DND-41 (cell line): ENCODE measurements at regions not wholly inside any gene's neighbourhood (a gene's known extent, or its start where the extent isn't known, plus 50 kb on each side); places are given as distances from the start of the nearest gene placed in this dataset.
"Not testable (repeated sequence)": the region's sequence is repeated elsewhere in the genome, so short reads cannot be mapped to it uniquely, and the experiment has no call there.

Experiments used
- ATAC-seq: fragments of 200-7000 bp; cut with Tn5 transposase; 3 replicates; pipeline ENCODE4 v1.9.1; 2021; ENCODE audit warnings: low read depth; ENCODE audit not compliant: insufficient read depth
- DNase-seq: peaks from one replicate; pipeline ENCODE4 v3.0.0-alpha.2; 2020
- H2AFZ ChIP-seq: 2 replicates; pipeline ENCODE4 v1.6.0; 2012; ENCODE audit warnings: low read depth, low read length
- H3K27ac ChIP-seq: 2 replicates; pipeline ENCODE4 v1.5.1; 2012; ENCODE audit warnings: low read length, inconsistent platforms
- H3K27me3 ChIP-seq: fragments of 200-600 bp; sonication (generic); 2 replicates; pipeline ENCODE4 v1.6.0; 2012; ENCODE audit warnings: low read length, mild to moderate bottlenecking, inconsistent platforms; ENCODE audit not compliant: insufficient read depth, poor library complexity
- H3K36me3 ChIP-seq: 2 replicates; pipeline ENCODE4 v1.5.1; 2012; ENCODE audit warnings: low read length, inconsistent platforms; ENCODE audit not compliant: insufficient read depth
- H3K4me1 ChIP-seq: 2 replicates; pipeline ENCODE4 v1.5.1; 2012; ENCODE audit warnings: mild to moderate bottlenecking, low read length; ENCODE audit not compliant: insufficient read depth
- H3K4me2 ChIP-seq: 2 replicates; pipeline ENCODE4 v1.6.0; 2012; ENCODE audit warnings: mild to moderate bottlenecking, moderate library complexity, low read length, inconsistent platforms; ENCODE audit not compliant: insufficient read depth
- H3K4me3 ChIP-seq, 2 experiments: fragments of 200-600 bp in 1 of 2; shearing (Covaris generic) in 1 of 2; 2 replicates each; pipeline ENCODE4 v1.5.1; 2012 to 2016; ENCODE audit warnings: inconsistent platforms in 2 of 2, low read length in 2 of 2, mild to moderate bottlenecking in 2 of 2, low read depth in 1 of 2, moderate library complexity in 1 of 2
- H3K79me2 ChIP-seq: 2 replicates; pipeline ENCODE4 v1.6.0; 2012; ENCODE audit warnings: low read length, inconsistent platforms; ENCODE audit not compliant: insufficient read depth
- H3K9ac ChIP-seq: 2 replicates; pipeline ENCODE4 v1.6.0; 2012; ENCODE audit warnings: low read depth, mild to moderate bottlenecking, inconsistent platforms, low read length, moderate library complexity
- H3K9me3 ChIP-seq: 2 replicates; pipeline ENCODE4 v1.5.1; 2012; ENCODE audit warnings: low read length, moderate library complexity, mild to moderate bottlenecking, inconsistent platforms; ENCODE audit not compliant: insufficient read depth, severe bottlenecking
- H4K20me1 ChIP-seq: 2 replicates; pipeline ENCODE4 v1.6.0; 2012; ENCODE audit warnings: low read length; ENCODE audit not compliant: insufficient read depth
- CTCF ChIP-seq: IDR thresholded peaks from 2 replicates; pipeline ENCODE4 v1.5.1; 2012; ENCODE audit warnings: borderline replicate concordance, low read length, moderate library complexity, mild to moderate bottlenecking; ENCODE audit not compliant: poor library complexity, severe bottlenecking; ENCODE audit errors: extremely low read depth
- EZH2 ChIP-seq: IDR thresholded peaks from 3 replicates; pipeline ENCODE4 v1.6.1; 2012; ENCODE audit warnings: borderline replicate concordance, low read depth, mild to moderate bottlenecking, moderate library complexity, low read length, inconsistent platforms; ENCODE audit not compliant: severe bottlenecking

DNA sequence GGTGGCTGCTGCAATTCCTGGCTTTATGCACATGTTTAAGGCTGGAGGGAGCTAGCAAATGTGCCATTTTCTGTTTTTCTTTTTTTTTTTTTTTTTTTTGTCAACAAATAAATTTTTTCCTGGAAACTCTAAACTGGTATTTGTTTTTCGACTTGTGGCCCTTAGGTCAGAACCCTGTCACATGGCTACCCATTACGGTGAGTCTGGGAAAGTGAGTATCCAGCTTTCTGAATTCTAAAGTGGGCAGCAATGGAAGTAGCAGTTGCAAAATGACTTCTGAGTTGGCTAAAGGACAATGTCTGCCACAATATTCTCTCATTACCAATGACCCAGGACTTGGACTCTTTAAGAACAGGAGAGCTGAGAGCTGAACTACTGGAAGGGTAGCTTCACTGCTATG is 225.1 kb upstream of the CENPE start:
- H3K4me2 ChIP-seq, result no peak overlapping the region
- TF ChIP-seq EZH2, result no peak
- no peak for TF ChIP-seq CTCF
- no peaks in the 10 kb centered on the region for H3K4me1 ChIP-seq
- H2AFZ ChIP-seq, result no peak overlapping the region
- no peaks in the 10 kb centered on the region for H4K20me1 ChIP-seq
- H3K79me2 ChIP-seq, result no peaks in the 10 kb centered on the region
- H3K27me3 ChIP-seq, result no peaks in the 10 kb centered on the region
- no peak overlapping the region for H3K9ac ChIP-seq
- H3K4me3 ChIP-seq, result no peak overlapping the region
- no peaks in the 10 kb centered on the region for H3K9me3 ChIP-seq
- ATAC-seq, result no peak
- no peak for DNase-seq
- no peaks in the 10 kb centered on the region for H3K36me3 ChIP-seq
- H3K27ac ChIP-seq, result no peak overlapping the region

DNA sequence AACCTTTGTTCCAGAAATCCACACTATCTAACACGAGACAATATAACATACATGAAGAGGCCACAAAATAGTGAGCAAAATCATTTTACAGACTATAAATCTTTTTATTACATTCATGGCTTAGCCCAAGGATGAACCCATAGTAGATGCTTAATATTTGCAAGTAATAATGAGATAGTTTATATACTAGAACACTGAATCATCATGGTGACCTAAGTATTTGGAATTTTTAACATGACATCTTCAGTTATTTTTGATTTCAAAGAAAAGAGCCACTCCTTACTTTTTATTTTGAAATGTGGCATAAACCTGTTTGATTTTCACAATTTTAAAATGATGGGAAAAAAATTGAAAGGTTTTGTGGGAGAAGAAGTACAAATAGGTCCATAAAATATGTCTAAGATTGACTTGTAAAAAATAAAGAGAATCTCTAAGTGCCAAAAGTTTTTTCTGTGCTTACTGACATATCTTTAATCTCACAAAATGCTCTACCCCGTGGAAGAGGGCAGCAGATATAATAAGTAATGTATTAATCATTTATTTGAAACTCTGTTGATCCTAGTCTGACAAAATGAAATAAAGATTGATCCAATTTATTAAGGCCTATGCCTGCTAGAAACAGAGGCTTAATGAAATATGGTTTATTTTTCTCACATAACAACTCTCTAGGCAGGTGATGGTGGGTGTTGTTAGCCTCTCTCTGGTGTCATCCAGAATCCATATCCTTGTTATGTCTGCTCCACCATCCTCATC is 224.5 kb upstream of the CENPE start:
- no peak for DNase-seq
- no peaks in the 10 kb centered on the region for H3K4me1 ChIP-seq
- H3K9ac ChIP-seq, result no peak overlapping the region
- H3K27ac ChIP-seq, result no peak overlapping the region
- H3K36me3 ChIP-seq, result no peaks in the 10 kb centered on the region
- H3K27me3 ChIP-seq, result no peaks in the 10 kb centered on the region
- no peaks in the 10 kb centered on the region for H4K20me1 ChIP-seq
- no peak overlapping the region for H3K4me2 ChIP-seq
- H2AFZ ChIP-seq, result no peak overlapping the region
- no peaks in the 10 kb centered on the region for H3K79me2 ChIP-seq
- no peak overlapping the region for H3K4me3 ChIP-seq
- TF ChIP-seq CTCF, result no peak
- TF ChIP-seq EZH2, result no peak
- H3K9me3 ChIP-seq, result no peaks in the 10 kb centered on the region
- no peak for ATAC-seq

DNA sequence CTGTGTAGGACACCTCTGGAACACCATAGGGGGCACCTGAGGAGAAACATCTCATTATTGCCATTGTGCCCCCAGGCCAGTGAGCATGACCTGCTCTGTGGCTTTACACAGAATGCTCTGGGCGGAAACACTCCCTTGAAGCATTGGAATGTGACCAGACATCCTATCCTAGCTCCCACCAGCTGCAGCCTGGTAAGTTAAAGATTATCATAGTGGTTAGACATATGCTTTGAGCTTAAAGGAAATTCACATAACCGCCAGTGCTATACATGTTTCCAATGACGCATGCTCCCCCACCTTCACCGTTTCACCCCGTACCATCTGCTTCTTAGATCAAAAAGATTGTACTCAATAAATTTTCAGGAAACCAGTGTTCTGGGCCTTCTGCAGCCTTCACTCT is 217.7 kb upstream of the CENPE start:
- no peaks in the 10 kb centered on the region for H4K20me1 ChIP-seq
- H3K9me3 ChIP-seq, result no peaks in the 10 kb centered on the region
- H3K4me2 ChIP-seq, result no peak overlapping the region
- no peaks in the 10 kb centered on the region for H3K36me3 ChIP-seq
- no peaks in the 10 kb centered on the region for H3K27me3 ChIP-seq
- no peaks in the 10 kb centered on the region for H3K4me1 ChIP-seq
- H3K4me3 ChIP-seq, result no peak overlapping the region
- no peak overlapping the region for H3K27ac ChIP-seq
- no peak overlapping the region for H3K9ac ChIP-seq
- ATAC-seq (peak; percentile 67; the same call in 2 of the 3 replicates), DNase-seq (peak; percentile 12)
- no peak overlapping the region for H2AFZ ChIP-seq
- TF ChIP-seq EZH2, result no peak
- no peak for TF ChIP-seq CTCF
- no peaks in the 10 kb centered on the region for H3K79me2 ChIP-seq

DNA sequence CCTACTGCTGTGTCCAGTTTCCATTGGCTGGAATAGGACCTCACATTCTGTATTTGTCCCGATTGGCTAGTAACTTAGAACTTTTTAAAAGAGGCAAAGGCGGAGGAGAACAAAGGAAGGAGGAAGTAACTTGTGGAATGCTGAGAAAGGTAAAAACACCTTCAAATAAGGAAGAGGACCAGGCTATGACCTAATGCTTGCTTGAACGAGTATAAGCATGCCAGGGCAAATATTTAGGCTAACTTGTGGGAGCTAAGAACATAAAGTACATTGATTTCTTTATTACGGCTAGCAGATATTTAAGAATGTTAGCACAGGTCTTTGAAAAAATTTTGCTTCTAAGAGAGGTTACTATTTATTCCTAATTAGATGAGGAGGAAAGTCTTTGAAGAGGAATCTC is 214.5 kb upstream of the CENPE start:
- ATAC-seq, H3K4me3 ChIP-seq: not testable (repeated sequence)

More for the DNA sequence above, 214.5 kb upstream of the CENPE start:
- not testable (repeated sequence) for H2AFZ ChIP-seq, H3K27ac ChIP-seq, H3K27me3 ChIP-seq, H3K36me3 ChIP-seq, H3K9me3 ChIP-seq, H3K4me1 ChIP-seq, DNase-seq, H3K4me2 ChIP-seq, H4K20me1 ChIP-seq, H3K79me2 ChIP-seq, H3K9ac ChIP-seq
